NCI-H2196 (cell line): ENCODE measurements at regions not wholly inside any gene's neighbourhood (a gene's known extent, or its start where the extent isn't known, plus 50 kb on each side); places are given as distances from the start of the nearest gene placed in this dataset.
"Not testable (repeated sequence)": the region's sequence is repeated elsewhere in the genome, so short reads cannot be mapped to it uniquely, and the experiment has no call there.

Experiments used
- DNase-seq: peaks from one replicate; lab custom pipeline; 2025; ENCODE audit not compliant: unreplicated experiment; lab: John Stamatoyannopoulos, UW

- DNase-seq, result no peak
These were observed 400.2 kb downstream of the TMEM121 start for GRCh38 chr14:105926373-105927095.

DNA sequence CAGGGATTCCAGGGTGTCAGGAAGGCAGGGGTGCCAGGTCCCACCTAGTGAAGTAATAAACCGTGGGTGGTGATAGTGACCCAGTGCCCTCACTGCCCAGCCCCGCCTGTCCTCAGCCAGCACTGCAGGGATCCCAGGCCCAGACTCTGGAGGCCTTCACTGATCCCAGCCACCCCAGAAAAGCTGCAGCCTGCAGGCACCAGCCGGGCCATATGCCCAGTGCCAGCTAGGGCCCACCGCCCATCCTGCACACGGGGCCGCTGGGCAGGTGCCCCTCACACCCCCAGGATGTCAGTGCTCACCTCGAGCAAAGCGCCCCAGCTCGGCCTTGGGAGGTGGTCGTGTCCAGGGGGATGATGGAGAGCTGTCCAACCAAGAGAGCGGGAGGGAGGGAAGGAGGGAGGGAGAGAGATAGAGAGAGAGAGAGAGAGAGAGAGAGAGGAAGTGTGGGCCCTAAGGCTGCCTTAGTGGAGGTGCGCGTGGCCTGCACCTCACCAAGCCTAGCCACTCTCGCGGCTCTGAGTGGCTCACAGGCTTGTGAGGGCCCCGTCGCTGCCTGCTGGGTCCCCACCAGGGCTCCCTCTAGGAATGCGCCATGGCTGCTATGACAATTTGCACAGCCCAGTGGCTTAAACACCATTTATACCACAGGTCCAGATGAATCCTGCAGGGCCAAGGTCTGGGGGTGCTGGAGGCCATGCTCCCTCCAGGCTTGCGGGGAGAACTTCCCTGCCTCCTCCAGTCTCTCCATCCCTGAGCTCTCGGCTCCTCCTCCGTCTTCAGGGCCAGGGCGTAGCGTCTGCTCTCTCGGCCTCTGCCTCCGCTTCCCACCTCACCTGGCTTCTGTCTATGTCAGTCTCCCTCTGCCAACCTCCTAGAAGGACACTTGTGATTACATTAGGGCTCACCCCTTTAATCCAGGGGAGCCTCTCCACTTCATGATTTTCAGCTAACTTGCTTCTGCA lies 401.0 kb downstream of the TMEM121 start:
- DNase-seq, result no peak

DNA sequence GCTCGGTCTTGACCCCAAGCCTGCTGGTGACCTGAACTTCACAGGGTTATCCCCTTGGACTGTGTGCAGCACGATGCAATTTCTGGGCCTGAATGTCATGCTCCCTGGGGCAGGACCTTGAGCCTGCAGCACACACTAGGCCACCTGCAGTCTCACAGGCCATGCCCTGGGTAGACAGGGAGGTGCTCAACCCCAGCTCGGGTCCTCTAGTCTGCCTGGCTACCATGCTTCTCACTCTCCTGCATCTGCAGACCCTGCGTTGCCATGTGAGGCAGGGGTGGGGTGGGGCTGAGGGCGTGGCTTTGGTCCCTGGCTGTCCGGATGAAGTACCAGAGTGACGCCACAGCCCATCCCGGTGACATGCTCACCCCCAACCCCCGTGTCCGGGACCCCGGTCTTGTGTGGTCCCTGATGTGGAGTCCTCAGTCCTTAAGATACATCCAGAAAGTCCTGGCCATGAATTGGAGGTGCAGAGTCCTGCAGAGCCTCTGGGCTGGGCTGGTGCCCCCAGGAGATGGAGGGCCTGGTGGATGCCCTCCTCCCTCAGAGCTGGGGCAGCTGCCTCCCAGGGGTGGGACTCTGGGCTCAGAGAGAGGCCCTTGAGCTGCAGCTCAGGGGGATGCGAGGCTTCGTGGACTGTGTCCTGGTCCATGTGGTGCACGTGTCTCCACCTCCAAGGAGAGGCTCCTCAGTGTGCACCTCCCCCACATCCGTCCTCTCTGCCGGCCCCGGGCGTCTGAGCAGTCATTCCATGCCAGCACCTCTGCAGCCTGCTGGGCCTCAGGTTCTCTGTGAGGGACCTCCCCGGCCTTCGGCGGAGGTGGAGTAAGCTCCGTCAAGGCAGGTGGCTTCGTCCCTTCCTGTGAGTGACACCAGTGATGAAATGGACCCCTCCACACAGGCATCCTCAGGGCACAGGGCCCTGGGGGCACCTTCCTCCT lies 402.1 kb downstream of the TMEM121 start:
- DNase-seq, result not testable (repeated sequence)

DNA sequence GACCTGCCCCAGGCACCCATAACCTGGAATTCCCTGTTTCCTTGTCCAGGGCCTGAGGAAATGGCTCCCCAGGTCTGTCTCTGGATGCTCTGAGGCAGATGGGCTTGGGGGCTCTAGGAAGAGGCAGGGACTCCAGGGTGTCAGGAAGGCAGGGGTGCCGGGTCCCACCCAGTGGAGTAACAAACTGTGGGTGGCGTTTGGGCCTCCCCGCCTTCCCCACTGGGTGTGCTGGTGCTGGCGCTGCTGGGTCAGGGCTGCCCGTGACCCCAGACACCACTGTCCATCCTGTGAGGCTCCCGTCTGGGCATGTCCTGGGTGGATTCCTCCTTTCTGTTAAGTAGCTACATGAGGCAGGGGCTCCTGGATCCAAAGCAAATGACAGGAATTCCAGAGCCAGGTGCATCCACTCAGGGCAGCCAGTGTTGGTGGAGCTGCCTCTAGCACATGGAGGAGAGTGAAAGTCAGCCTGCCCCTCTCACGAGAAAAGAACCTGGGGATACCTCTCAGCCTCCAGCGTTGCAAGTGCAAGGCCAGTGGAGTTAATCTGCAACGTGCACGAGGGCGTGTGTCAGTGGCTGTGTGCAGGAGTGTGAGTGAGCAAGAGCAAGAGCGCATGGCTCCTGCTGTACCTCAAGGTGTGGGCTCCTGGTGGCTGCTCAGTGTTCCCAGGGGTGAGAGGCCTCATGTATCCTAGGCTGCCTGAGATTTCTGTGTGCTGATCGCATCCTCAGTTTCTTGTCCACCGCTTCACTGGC lies 403.1 kb downstream of the TMEM121 start:
- DNase-seq, result no peak

DNA sequence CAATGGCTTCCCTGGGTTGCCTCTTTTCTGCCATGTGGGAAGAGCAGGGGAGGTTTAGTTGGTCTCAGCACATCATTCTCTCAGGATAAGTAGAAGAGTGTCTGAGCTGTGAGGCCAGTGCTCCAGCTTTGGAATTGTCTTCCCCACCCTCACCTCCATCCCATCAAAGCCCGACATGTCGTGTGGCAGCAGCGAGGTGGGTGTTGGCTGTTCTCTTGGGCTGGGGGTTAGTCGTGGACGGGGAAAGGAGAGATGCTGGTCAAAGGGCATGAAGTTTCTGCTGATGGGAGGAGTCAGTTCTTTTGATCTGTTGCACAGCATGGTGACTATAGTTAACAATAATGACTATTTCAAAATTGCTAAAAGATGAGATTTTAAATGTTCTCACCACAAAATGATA lies 404.2 kb downstream of the TMEM121 start:
- no peak for DNase-seq

DNA sequence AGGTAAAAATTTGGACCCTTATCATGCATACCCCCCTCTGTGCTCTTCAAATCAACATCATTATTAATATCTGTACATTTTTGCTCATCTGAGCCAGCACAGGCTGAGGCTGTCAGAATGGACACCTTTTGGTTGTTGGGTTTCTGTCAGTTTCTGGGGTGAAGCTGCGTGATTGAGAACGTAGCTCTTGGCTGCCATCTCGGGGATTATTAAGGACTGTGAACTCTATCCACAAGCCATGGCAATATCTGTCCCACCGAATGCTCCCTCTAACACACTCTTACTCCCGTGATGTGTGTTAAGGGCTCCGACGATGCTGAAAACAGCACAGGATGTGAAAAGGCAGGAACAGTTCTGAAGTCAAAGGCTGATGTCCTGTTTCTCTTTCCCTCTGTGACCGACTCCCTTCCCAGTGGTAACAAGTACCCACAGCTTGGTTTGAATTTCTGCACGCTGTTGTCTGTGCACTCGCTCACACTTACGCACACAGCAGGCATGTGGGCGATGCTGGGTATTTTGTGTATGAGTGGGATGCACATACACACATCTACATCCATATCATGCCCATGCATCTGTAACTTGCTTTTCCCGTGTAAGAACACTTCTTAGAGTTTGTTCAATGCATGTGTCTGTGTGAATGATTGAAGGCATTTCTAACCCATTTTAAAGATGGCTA lies 405.6 kb downstream of the TMEM121 start:
- DNase-seq, result no peak

GRCh38 chr14:105933238-105933637 lies 406.9 kb downstream of the TMEM121 start:
- DNase-seq, result no peak

DNA sequence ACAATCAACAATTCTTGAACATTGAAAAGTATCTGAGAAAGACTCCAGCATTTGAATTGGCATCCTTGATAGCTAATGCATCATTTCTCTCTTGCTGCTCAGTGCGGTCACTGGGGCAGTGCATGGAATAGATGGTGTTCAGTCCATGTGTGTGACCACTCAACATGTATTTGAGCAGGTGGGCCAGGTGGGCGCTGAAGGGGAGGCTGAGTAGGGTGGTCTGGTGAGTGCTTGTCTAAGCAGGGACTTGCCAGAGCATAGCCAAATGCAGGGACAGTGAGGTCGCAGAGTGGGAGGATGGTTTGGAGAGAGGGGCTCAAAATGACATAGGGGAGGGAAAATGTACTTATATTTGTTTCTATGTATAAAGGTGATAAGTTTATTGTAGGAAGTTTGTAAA lies 409.0 kb downstream of the TMEM121 start:
- DNase-seq, result no peak

GRCh38 chr14:105937253-105938054 lies 411.1 kb downstream of the TMEM121 start:
- no peak for DNase-seq

- no peak for DNase-seq
These were observed 411.9 kb downstream of the TMEM121 start for GRCh38 chr14:105938055-105938863.

- no peak for DNase-seq
These were observed 412.6 kb downstream of the TMEM121 start for GRCh38 chr14:105938959-105939358.

GRCh38 chr14:105939810-105940508 lies 413.6 kb downstream of the TMEM121 start:
- DNase-seq, result no peak

DNA sequence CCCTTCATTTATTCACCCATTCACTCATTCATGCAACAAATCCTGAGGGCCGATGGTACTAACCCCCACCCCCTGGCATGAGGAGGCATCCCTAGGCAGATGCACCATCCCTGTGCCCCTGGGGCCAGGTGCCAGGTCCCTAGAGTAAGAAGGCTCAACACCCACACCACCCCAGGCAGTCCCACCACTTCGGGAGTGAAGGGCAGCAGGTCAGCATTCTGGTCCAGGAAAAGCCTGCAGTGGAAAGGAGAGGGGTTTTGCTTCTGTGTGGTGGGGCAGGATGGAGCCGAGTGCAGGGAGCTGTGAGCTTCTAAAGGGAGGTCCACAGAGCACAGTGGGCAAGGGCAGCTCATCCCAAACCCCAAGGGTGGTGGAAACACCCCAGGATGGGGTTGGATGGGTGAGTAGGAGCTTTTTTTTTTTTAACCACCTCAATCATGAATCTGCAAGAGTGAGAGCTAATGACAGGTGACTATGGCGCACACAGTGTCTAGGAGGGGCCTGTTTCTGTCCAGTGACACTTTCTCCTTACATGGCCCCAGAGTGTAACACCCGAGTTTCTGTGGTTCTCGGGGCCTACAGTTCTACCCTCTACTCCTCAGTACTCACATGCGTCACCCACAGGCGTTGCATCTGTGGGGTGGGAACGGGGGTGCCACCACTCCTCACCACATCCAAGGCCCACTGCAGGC lies 414.3 kb downstream of the TMEM121 start:
- no peak for DNase-seq

GRCh38 chr14:105941226-105942166 lies 415.1 kb downstream of the TMEM121 start:
- no peak for DNase-seq

DNA sequence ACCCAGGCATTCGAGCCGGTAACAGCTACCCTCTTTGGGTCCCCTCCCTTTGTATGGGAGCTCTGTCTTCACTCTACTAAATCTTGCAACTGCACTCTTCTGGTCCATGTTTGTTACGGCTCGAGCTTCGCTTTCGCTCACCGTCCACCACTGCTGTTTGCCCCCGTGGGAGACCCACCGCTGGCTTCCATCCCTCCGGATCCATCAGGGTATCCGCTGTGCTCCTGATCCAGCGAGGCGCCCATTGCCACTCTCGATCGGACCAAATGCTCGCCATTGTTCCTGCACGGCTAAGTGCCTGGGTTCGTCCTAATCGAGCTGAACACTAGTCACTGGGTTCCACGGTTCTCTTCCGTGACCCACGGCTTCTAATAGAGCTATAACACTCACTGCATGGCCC lies 416.3 kb downstream of the TMEM121 start:
- DNase-seq, result not testable (repeated sequence)
